HCT116 (cell line): ENCODE measurements at regions not wholly inside any gene's neighbourhood (a gene's known extent, or its start where the extent isn't known, plus 50 kb on each side); places are given as distances from the start of the nearest gene placed in this dataset.

ENCODE experiments used
- ATAC-seq: fragments of 200-7000 bp; cut with Tn5 transposase; 2 replicates; pipeline ENCODE4 v1.9.1; 2020; ENCODE audit warnings: mild to moderate bottlenecking, moderate library complexity
- BruUV-seq: library from RNA; stranded (reverse); fragments of 400-500 nt; replicated peaks from 2 replicates; lab custom pipeline; 2021; lab: Mats Ljungman, UMichigan
- CTCF ChIA-PET: fragments of 300-600 bp; sonication (Branson Sonifier 250); formaldehyde crosslinking; loops from one replicate; lab custom pipeline; 2021; ENCODE audit warnings: antibody characterized with exemption; lab: Charles Lee
- POLR2A ChIA-PET: fragments of 300-600, 350-600 bp; sonication (Branson Sonifier 250); formaldehyde crosslinking; loops from one replicate; lab custom pipeline; 2021; ENCODE audit warnings: antibody characterized with exemption; lab: Charles Lee
- RAD21 ChIA-PET, 2 experiments: fragments of 300-600 bp; sonication (Branson Sonifier 250); formaldehyde crosslinking; loops; one replicate each; lab custom pipeline; 2023; ENCODE audit warnings: low total read pairs in 2 of 2; ENCODE audit not compliant: uncharacterized antibody in 2 of 2, unreplicated experiment in 2 of 2, low non-redundant PET in 1 of 2; lab: Charles Lee
- DNase-seq: peaks from one replicate; pipeline ENCODE4 v3.0.0-alpha.2; 2010; ENCODE audit warnings: low read depth, low spot score
- H2AFZ ChIP-seq: fragments of 200-600 bp; shearing (Covaris generic), sonication (generic); 2 replicates; pipeline ENCODE4 v1.6.1; 2017; ENCODE audit warnings: low read depth, mixed run types, mixed read lengths, antibody characterized with exemption, low read length; ENCODE audit not compliant: poor library complexity, severe bottlenecking
- H3K27ac ChIP-seq: 2 replicates; pipeline ENCODE4 v1.5.1; 2012; ENCODE audit warnings: low read depth, low read length
- H3K27me3 ChIP-seq: fragments of 200-600 bp; sonication (generic); 2 replicates; pipeline ENCODE4 v1.6.1; 2016; ENCODE audit warnings: mixed run types, low read length, mixed read lengths; ENCODE audit not compliant: insufficient read depth
- H3K36me3 ChIP-seq, 2 experiments: fragments of 200-500 bp in 1 of 2; fragments of 200-600 bp in 1 of 2; sonication (Bioruptor generic) in 1 of 2; sonication (generic) in 1 of 2; 2 replicates each; pipeline versions ENCODE4 v1.5.1 to v1.6.1; 2014 to 2016; ENCODE audit warnings: low read length in 2 of 2, inconsistent platforms in 1 of 2, mixed read lengths in 1 of 2, mixed run types in 1 of 2; ENCODE audit not compliant: insufficient read depth in 2 of 2, control insufficient read depth in 1 of 2
- H3K4me1 ChIP-seq, 2 experiments: fragments of 200-600 bp in 1 of 2; sonication (generic) in 1 of 2; 2 replicates each; pipeline versions ENCODE4 v1.5.1 to v1.6.1; 2012 to 2017; ENCODE audit warnings: low read length in 2 of 2, inconsistent platforms in 1 of 2, mild to moderate bottlenecking in 1 of 2, mixed read lengths in 1 of 2, mixed run types in 1 of 2, moderate library complexity in 1 of 2; ENCODE audit not compliant: insufficient read depth in 2 of 2, control insufficient read depth in 1 of 2
- H3K4me2 ChIP-seq: fragments of 200-600 bp; sonication (generic); 2 replicates; pipeline ENCODE4 v1.6.1; 2017; ENCODE audit warnings: mixed run types, low read length, mixed read lengths
- H3K4me3 ChIP-seq, 2 experiments: fragments of 200-600 bp in 1 of 2; sonication (generic) in 1 of 2; replicated peaks in 1 of 2; 2 replicates each; pipeline ENCODE4 v1.5.1; 2011 to 2016; ENCODE audit warnings: low read length in 2 of 2, control low read depth in 1 of 2, low read depth in 1 of 2, mild to moderate bottlenecking in 1 of 2, mixed read lengths in 1 of 2, mixed run types in 1 of 2
- H3K79me2 ChIP-seq: fragments of 200-600 bp; sonication (generic); 2 replicates; pipeline ENCODE4 v1.6.1; 2017; ENCODE audit warnings: mild to moderate bottlenecking, mixed run types, low read length, moderate library complexity, mixed read lengths; ENCODE audit not compliant: insufficient read depth
- H3K9ac ChIP-seq: fragments of 200-600 bp; sonication (generic); 2 replicates; pipeline ENCODE4 v1.6.1; 2016; ENCODE audit warnings: low read length, mixed read lengths
- H3K9me2 ChIP-seq: fragments of 200-600 bp; sonication (generic), shearing (Covaris generic); 2 replicates; pipeline ENCODE4 v1.6.1; 2017; ENCODE audit warnings: mixed run types, mild to moderate bottlenecking, moderate library complexity; ENCODE audit not compliant: insufficient read depth
- H3K9me3 ChIP-seq, 2 experiments: fragments of 200-500 bp in 1 of 2; fragments of 200-600 bp in 1 of 2; sonication (Bioruptor generic) in 1 of 2; sonication (generic) in 1 of 2; 2 replicates each; pipeline ENCODE4 v1.6.1; 2014 to 2017; ENCODE audit warnings: low read length in 2 of 2, mixed read lengths in 2 of 2, inconsistent platforms in 1 of 2, low read depth in 1 of 2, mild to moderate bottlenecking in 1 of 2, mixed run types in 1 of 2, moderate library complexity in 1 of 2; ENCODE audit not compliant: control insufficient read depth in 1 of 2, insufficient read depth in 1 of 2
- H4K20me1 ChIP-seq: fragments of 200-600 bp; sonication (generic), shearing (Covaris generic); 2 replicates; pipeline ENCODE4 v1.6.1; 2017; ENCODE audit warnings: mixed run types, mild to moderate bottlenecking, moderate library complexity; ENCODE audit not compliant: insufficient read depth
- ATF3 ChIP-seq: IDR thresholded peaks from 2 replicates; pipeline ENCODE4 v1.6.1; 2012
- CTCF ChIP-seq, 3 experiments: fragments of 200-600 bp in 1 of 3; sonication (generic) in 1 of 3; IDR thresholded peaks in 2 of 3; conservative IDR thresholded peaks in 1 of 3; 2 replicates each; pipeline ENCODE4 v1.5.1; 2012 to 2017; ENCODE audit warnings: low read depth in 2 of 3, low read length in 2 of 3, antibody characterized with exemption in 1 of 3, borderline replicate concordance in 1 of 3, control low read depth in 1 of 3, mild to moderate bottlenecking in 1 of 3, mixed read lengths in 1 of 3, mixed run types in 1 of 3, moderate library complexity in 1 of 3; ENCODE audit not compliant: insufficient read depth in 1 of 3
- EZH2 ChIP-seq: fragments of 200-600 bp; sonication (generic); IDR thresholded peaks from 2 replicates; pipeline ENCODE4 v1.6.1; 2017; ENCODE audit warnings: antibody characterized with exemption, mixed run types
- EZH2phosphoT487 ChIP-seq: fragments of 200-600 bp; IDR thresholded peaks from 2 replicates; pipeline ENCODE4 v1.6.1; 2018; ENCODE audit warnings: antibody characterized with exemption, borderline replicate concordance
- FOSL1 ChIP-seq: IDR thresholded peaks from 2 replicates; pipeline ENCODE4 v1.6.1; 2012; ENCODE audit warnings: low read depth
- POLR2A ChIP-seq: IDR thresholded peaks from 2 replicates; pipeline ENCODE4 v1.7.0; 2011; ENCODE audit warnings: borderline replicate concordance; ENCODE audit not compliant: insufficient read depth, insufficient read length; ENCODE audit errors: extremely low read depth
- REST ChIP-seq: IDR thresholded peaks from 2 replicates; pipeline ENCODE4 v1.6.1; 2012; ENCODE audit warnings: low read depth
- YY1 ChIP-seq: IDR thresholded peaks from 2 replicates; pipeline ENCODE4 v1.6.1; 2011; ENCODE audit warnings: low read length, low read depth, moderate library complexity, mild to moderate bottlenecking; ENCODE audit not compliant: insufficient replicate concordance; ENCODE audit errors: extremely low read depth
- ZFX ChIP-seq: fragments of 450-650 bp; IDR thresholded peaks from 2 replicates; pipeline ENCODE4 v1.6.1; 2017
- intact Hi-C: fragments of 100-400 bp; cut with micrococcal nuclease; formaldehyde crosslinking; loops from 2 replicates; pipeline ENCODE4 v1.10.0; 2022

- RAD21 ChIA-PET, result no interaction called here
- ATAC-seq, result no peak
- Histone ChIP-seq H3K27me3 (no peaks in the 10 kb centered on the region), H3K4me2 (no peak overlapping the region), H2AFZ (no peak overlapping the region), H3K9me2 (no peaks in the 10 kb centered on the region), H3K9ac (no peak overlapping the region), H3K36me3 (no peaks in the 10 kb centered on the region), H3K79me2 (no peaks in the 10 kb centered on the region), H3K4me3 (no peak overlapping the region), H3K4me1 (no peaks in the 10 kb centered on the region), H3K9me3 (peaks cover 18 to 19% of the 10 kb centered on the region in 2 experiments; a peak in 2 of 4 replicates), H4K20me1 (no peaks in the 10 kb centered on the region), H3K27ac (no peak overlapping the region)
- TF ChIP-seq FOSL1, result no peak
- TF ChIP-seq CTCF (IDR thresholded peaks at IDR 0.05 in 2 of 3, conservative IDR thresholded peaks at IDR 0.05 in 1 of 3; ENCODE audit: borderline replicate concordance in 1 of 3, insufficient read depth in 1 of 3, low read depth in 2 of 3, low read length in 2 of 3), result no peak
- no peak for TF ChIP-seq ATF3
- TF ChIP-seq EZH2, result no peak
- TF ChIP-seq ZFX, result no peak
- TF ChIP-seq POLR2A, result no peak
- no peak for TF ChIP-seq EZH2phosphoT487
- no peak for TF ChIP-seq REST
- TF ChIP-seq YY1, result no peak
- BruUV-seq, result no TSS peak
- DNase-seq, result no peak
- intact Hi-C loops, result no loop called here
- POLR2A ChIA-PET, result no interaction called here
- CTCF ChIA-PET, result no interaction called here
Observed at GRCh38 chr20:12255461-12255970, 337.8 kb downstream of the BTBD3 start.
